IMR-90 (cell line): ENCODE measurements at regions not wholly inside any gene's neighbourhood (a gene's known extent, or its start where the extent isn't known, plus 50 kb on each side); places are given as distances from the start of the nearest gene placed in this dataset.

Experiments used
- ATAC-seq: fragments of 200-7000 bp; cut with Tn5 transposase; 2 replicates; pipeline ENCODE4 v1.9.1; 2020; ENCODE audit warnings: low read depth, mild to moderate bottlenecking, moderate library complexity
- BruUV-seq: library from RNA; stranded (reverse); fragments of 400-500 nt; replicated peaks from 2 replicates; lab custom pipeline; 2021; lab: Mats Ljungman, UMichigan
- CTCF ChIA-PET: fragments of 300-600 bp; formaldehyde crosslinking; extraction: SDS; loops from one replicate; lab custom pipeline; 2021; ENCODE audit warnings: antibody characterized with exemption; lab: Yijun Ruan, JAX
- POLR2A ChIA-PET: fragments of 300-600 bp; sonication (Branson Sonifier 250); formaldehyde crosslinking; loops from one replicate; lab custom pipeline; 2022; ENCODE audit warnings: antibody characterized with exemption; ENCODE audit not compliant: unreplicated experiment; lab: Charles Lee
- DNase-seq: peaks from one replicate; pipeline ENCODE4 v3.0.0; 2013
- H2AFZ ChIP-seq: replicated peaks from 2 replicates; pipeline ENCODE3; 2013; ENCODE audit warnings: low read length, mild to moderate bottlenecking; ENCODE audit not compliant: poor library complexity
- H2AK5ac ChIP-seq: 2 replicates; pipeline ENCODE4 v1.6.1; 2013; ENCODE audit warnings: low read depth, low read length, inconsistent platforms
- H2AK9ac ChIP-seq: replicated peaks from 2 replicates; pipeline ENCODE3; 2013; ENCODE audit warnings: mild to moderate bottlenecking, low read depth, low read length, moderate library complexity; ENCODE audit not compliant: poor library complexity
- H2BK120ac ChIP-seq: 2 replicates; pipeline ENCODE4 v1.6.1; 2013; ENCODE audit warnings: low read depth, low read length, inconsistent platforms
- H2BK15ac ChIP-seq: 3 replicates; pipeline ENCODE4 v1.6.1; 2013; ENCODE audit warnings: low read depth, low read length, inconsistent platforms
- H2BK20ac ChIP-seq: 2 replicates; pipeline ENCODE4 v1.6.1; 2013; ENCODE audit warnings: low read depth, mild to moderate bottlenecking, inconsistent platforms, low read length, moderate library complexity
- H2BK5ac ChIP-seq: 2 replicates; pipeline ENCODE4 v1.6.1; 2013; ENCODE audit warnings: mild to moderate bottlenecking, low read depth, low read length, inconsistent platforms; ENCODE audit not compliant: poor library complexity, severe bottlenecking
- H3K14ac ChIP-seq: replicated peaks from 2 replicates; pipeline ENCODE4 v1.6.1; 2013; ENCODE audit warnings: low read depth, low read length, inconsistent platforms
- H3K18ac ChIP-seq: 2 replicates; pipeline ENCODE4 v1.6.1; 2013; ENCODE audit warnings: low read depth, low read length, control low read depth
- H3K23ac ChIP-seq: 2 replicates; pipeline ENCODE4 v1.6.1; 2013; ENCODE audit warnings: low read depth, low read length, inconsistent platforms
- H3K27ac ChIP-seq: 2 replicates; pipeline ENCODE4 v1.5.1; 2013; ENCODE audit warnings: mild to moderate bottlenecking, control low read depth, low read length; ENCODE audit not compliant: insufficient read depth
- H3K27me3 ChIP-seq: 2 replicates; pipeline ENCODE4 v1.6.1; 2013; ENCODE audit warnings: low read length; ENCODE audit not compliant: control insufficient read depth, insufficient read depth
- H3K36me3 ChIP-seq: 2 replicates; pipeline ENCODE4 v1.6.1; 2013; ENCODE audit warnings: low read length, mixed read lengths; ENCODE audit not compliant: control insufficient read depth, insufficient read depth
- H3K4ac ChIP-seq: 2 replicates; pipeline ENCODE4 v1.6.1; 2013; ENCODE audit warnings: low read depth, low read length, inconsistent platforms
- H3K4me1 ChIP-seq: 2 replicates; pipeline ENCODE4 v1.6.1; 2013; ENCODE audit warnings: low read length, mixed read lengths; ENCODE audit not compliant: control insufficient read depth, insufficient read depth
- H3K4me2 ChIP-seq: 2 replicates; pipeline ENCODE4 v1.6.1; 2013; ENCODE audit warnings: low read depth, mild to moderate bottlenecking, control low read depth, low read length, moderate library complexity
- H3K4me3 ChIP-seq: 2 replicates; pipeline ENCODE4 v1.5.1; 2013; ENCODE audit warnings: low read depth, mild to moderate bottlenecking, control low read depth, low read length, moderate library complexity; ENCODE audit not compliant: insufficient read depth
- H3K56ac ChIP-seq: 2 replicates; pipeline ENCODE4 v1.6.1; 2013; ENCODE audit warnings: low read length, inconsistent platforms; ENCODE audit not compliant: insufficient read depth; ENCODE audit errors: extremely low read depth
- H3K79me1 ChIP-seq, 2 experiments: 2 replicates each; pipeline ENCODE4 v1.6.1; 2013; ENCODE audit warnings: low read length in 2 of 2, inconsistent platforms in 1 of 2, low read depth in 1 of 2
- H3K9ac ChIP-seq: 2 replicates; pipeline ENCODE4 v1.6.1; 2013; ENCODE audit warnings: low read depth, low read length, control low read depth
- H3K9me1 ChIP-seq: 2 replicates; pipeline ENCODE4 v1.6.1; 2013; ENCODE audit warnings: low read length, inconsistent platforms; ENCODE audit not compliant: insufficient read depth
- H3K9me3 ChIP-seq: 2 replicates; pipeline ENCODE4 v1.6.1; 2013; ENCODE audit warnings: low read length; ENCODE audit not compliant: control insufficient read depth, insufficient read depth
- H4K20me1 ChIP-seq: 2 replicates; pipeline ENCODE4 v1.6.1; 2013; ENCODE audit warnings: low read length, inconsistent platforms; ENCODE audit not compliant: insufficient read depth
- H4K5ac ChIP-seq: 2 replicates; pipeline ENCODE4 v1.6.1; 2013; ENCODE audit warnings: mild to moderate bottlenecking, low read depth, low read length, control low read depth
- H4K8ac ChIP-seq, 2 experiments: 2 replicates each; pipeline ENCODE4 v1.6.1; 2013; ENCODE audit warnings: low read depth in 2 of 2, low read length in 2 of 2, control low read depth in 1 of 2, inconsistent platforms in 1 of 2
- H4K91ac ChIP-seq: 2 replicates; pipeline ENCODE4 v1.6.1; 2013; ENCODE audit warnings: low read depth, low read length, inconsistent platforms; ENCODE audit not compliant: insufficient read depth
- BHLHE40 ChIP-seq: fragments of 150-350 bp; IDR thresholded peaks from 2 replicates; pipeline ENCODE4 v1.6.1; 2016; ENCODE audit warnings: mild to moderate bottlenecking, low read depth, low read length
- CEBPB ChIP-seq: IDR thresholded peaks from 2 replicates; pipeline ENCODE4 v1.6.1; 2012; ENCODE audit warnings: low read depth, low read length, improper control_type of control experiment
- CHD1 ChIP-seq: IDR thresholded peaks from 2 replicates; pipeline ENCODE4 v1.6.1; 2012; ENCODE audit warnings: low read depth, low read length, improper control_type of control experiment
- CTCF ChIP-seq: conservative IDR thresholded peaks from 2 replicates; pipeline ENCODE4 v1.5.1; 2012; ENCODE audit warnings: mild to moderate bottlenecking, low read depth, low read length, improper control_type of control experiment
- ELK1 ChIP-seq: fragments of 150-350 bp; IDR thresholded peaks from 2 replicates; pipeline ENCODE4 v1.6.1; 2016; ENCODE audit warnings: low read depth, mild to moderate bottlenecking, low read length, moderate library complexity, borderline replicate concordance
- FOS ChIP-seq: fragments of 150-350 bp; IDR thresholded peaks from 2 replicates; pipeline ENCODE4 v1.6.1; 2016; ENCODE audit warnings: low read depth, low read length
- MAFK ChIP-seq: IDR thresholded peaks from 2 replicates; pipeline ENCODE4 v1.6.1; 2012; ENCODE audit warnings: low read depth, low read length, improper control_type of control experiment
- MAZ ChIP-seq: IDR thresholded peaks from 2 replicates; pipeline ENCODE4 v1.6.1; 2012; ENCODE audit warnings: low read depth, mild to moderate bottlenecking, low read length, improper control_type of control experiment, moderate library complexity, borderline replicate concordance
- MXI1 ChIP-seq: IDR thresholded peaks from 2 replicates; pipeline ENCODE4 v1.6.1; 2012; ENCODE audit warnings: low read depth, mild to moderate bottlenecking, low read length, moderate library complexity, borderline replicate concordance
- NFE2L2 ChIP-seq: fragments of 150-350 bp; IDR thresholded peaks from 2 replicates; pipeline ENCODE4 v1.6.1; 2016; ENCODE audit warnings: low read depth, mild to moderate bottlenecking, low read length
- POLR2A ChIP-seq: IDR thresholded peaks from 2 replicates; pipeline ENCODE4 v1.6.1; 2012; ENCODE audit warnings: mild to moderate bottlenecking, low read depth, low read length
- RAD21 ChIP-seq: IDR thresholded peaks from 2 replicates; pipeline ENCODE4 v1.6.1; 2012; ENCODE audit warnings: low read length, improper control_type of control experiment
- RCOR1 ChIP-seq: IDR thresholded peaks from 2 replicates; pipeline ENCODE4 v1.6.1; 2012; ENCODE audit warnings: mild to moderate bottlenecking, low read length, improper control_type of control experiment; ENCODE audit not compliant: insufficient replicate concordance
- RFX5 ChIP-seq: IDR thresholded peaks from 2 replicates; pipeline ENCODE4 v1.8.0; 2012; ENCODE audit warnings: low read depth, mild to moderate bottlenecking, low read length, moderate library complexity
- SMC3 ChIP-seq: fragments of 150-350 bp; IDR thresholded peaks from 2 replicates; pipeline ENCODE4 v1.6.1; 2016; ENCODE audit warnings: low read depth, mild to moderate bottlenecking, antibody characterized with exemption, low read length, moderate library complexity
- USF2 ChIP-seq: fragments of 150-350 bp; IDR thresholded peaks from 2 replicates; pipeline ENCODE4 v1.6.1; 2017; ENCODE audit warnings: mild to moderate bottlenecking, antibody characterized with exemption, low read length, low read depth
- WGBS, 2 experiments: methylation state at CpG; one replicate each; pipeline versions ENCODE4 v1.1.5 to v1.1.7; 2013; ENCODE audit warnings: missing lambda C conversion rate in 2 of 2; ENCODE audit not compliant: insufficient read length in 1 of 2; ENCODE audit errors: extremely low coverage in 2 of 2; 5-methylcytosine and 5-hydroxymethylcytosine counted together
- dilution Hi-C: fragments of 300-500 bp; cut with HindIII; formaldehyde crosslinking; loops from one replicate; pipeline ENCODE4 v1.14.3; 2018; ENCODE audit warnings: low sequenced_read_pairs; ENCODE audit not compliant: unreplicated experiment
- in situ Hi-C: fragments of 300-500 bp; cut with MboI; formaldehyde crosslinking; loops from 3 replicates; pipeline ENCODE4 v1.14.3; 2019; ENCODE audit warnings: low sequenced_read_pairs, inconsistent platforms, mixed read lengths
- intact Hi-C: fragments of 100-400 bp; cut with micrococcal nuclease; formaldehyde crosslinking; loops from 2 replicates; pipeline ENCODE4 v1.10.0; 2022

- intact Hi-C loops = no loop called here
- H3K4me2 ChIP-seq = no peak overlapping the region
- H3K56ac ChIP-seq = no peak overlapping the region
- no peak overlapping the region for H2BK5ac ChIP-seq
- H3K27me3 ChIP-seq = no peaks in the 10 kb centered on the region
- no peak overlapping the region for H2AFZ ChIP-seq
- no peak overlapping the region for H2BK120ac ChIP-seq
- H3K18ac ChIP-seq = no peak overlapping the region
- H3K36me3 ChIP-seq = no peaks in the 10 kb centered on the region
- no peaks in the 10 kb centered on the region for H3K9me1 ChIP-seq
- no TSS peak for BruUV-seq
- H3K14ac ChIP-seq = no peak overlapping the region
- H2BK20ac ChIP-seq = no peak overlapping the region
- peaks cover 3% of the 10 kb centered on the region; the same call in 1 of the 2 replicates for H3K9me3 ChIP-seq
- no peaks in the 10 kb centered on the region for H3K4me1 ChIP-seq
- H4K20me1 ChIP-seq = no peaks in the 10 kb centered on the region
- no peak overlapping the region for H2AK9ac ChIP-seq
- CTCF ChIA-PET = no interaction called here
- H2AK5ac ChIP-seq = no peak overlapping the region
- no peak overlapping the region for H4K5ac ChIP-seq
- POLR2A ChIA-PET = no interaction called here
- TF ChIP-seq CTCF (no peak), CHD1 (no peak), MXI1 (no peak), POLR2A (no peak), BHLHE40 (no peak), MAFK (no peak), RCOR1 (no peak), RAD21 (no peak), CEBPB (no peak), ELK1 (no peak), USF2 (no peak), NFE2L2 (no peak), MAZ (no peak), SMC3 (no peak), RFX5 (no peak), FOS (no peak)
- dilution Hi-C loops = no loop called here
- H3K4ac ChIP-seq = no peak overlapping the region
- no peak overlapping the region for H3K27ac ChIP-seq
- DNase-seq (no peak), ATAC-seq (no peak)
- no CpG with 5 or more reads among the region's 1 CpG for WGBS, 2 experiments
- no peaks in the 10 kb centered on the region for H3K79me1 ChIP-seq
- no peak overlapping the region for H4K8ac ChIP-seq
- H3K9ac ChIP-seq = no peak overlapping the region
- no peak overlapping the region for H3K23ac ChIP-seq
- H4K91ac ChIP-seq = no peak overlapping the region
- no peak overlapping the region for H3K4me3 ChIP-seq
- in situ Hi-C loops = no loop called here
- H2BK15ac ChIP-seq = no peak overlapping the region
Measured at GRCh38 chr9:106350777-106351176, 512.2 kb upstream of the ZNF462 start.
